NCI-H510A treated with DMSO at 0.1 percent for 48 hours (cell line): ENCODE measurements at regions not wholly inside any gene's neighbourhood (a gene's known extent, or its start where the extent isn't known, plus 50 kb on each side); places are given as distances from the start of the nearest gene placed in this dataset.
"Not testable (repeated sequence)": the region's sequence is repeated elsewhere in the genome, so short reads cannot be mapped to it uniquely, and the experiment has no call there.

Experiments used
- DNase-seq: peaks from one replicate; lab custom pipeline; 2025; lab: John Stamatoyannopoulos, UW

DNA sequence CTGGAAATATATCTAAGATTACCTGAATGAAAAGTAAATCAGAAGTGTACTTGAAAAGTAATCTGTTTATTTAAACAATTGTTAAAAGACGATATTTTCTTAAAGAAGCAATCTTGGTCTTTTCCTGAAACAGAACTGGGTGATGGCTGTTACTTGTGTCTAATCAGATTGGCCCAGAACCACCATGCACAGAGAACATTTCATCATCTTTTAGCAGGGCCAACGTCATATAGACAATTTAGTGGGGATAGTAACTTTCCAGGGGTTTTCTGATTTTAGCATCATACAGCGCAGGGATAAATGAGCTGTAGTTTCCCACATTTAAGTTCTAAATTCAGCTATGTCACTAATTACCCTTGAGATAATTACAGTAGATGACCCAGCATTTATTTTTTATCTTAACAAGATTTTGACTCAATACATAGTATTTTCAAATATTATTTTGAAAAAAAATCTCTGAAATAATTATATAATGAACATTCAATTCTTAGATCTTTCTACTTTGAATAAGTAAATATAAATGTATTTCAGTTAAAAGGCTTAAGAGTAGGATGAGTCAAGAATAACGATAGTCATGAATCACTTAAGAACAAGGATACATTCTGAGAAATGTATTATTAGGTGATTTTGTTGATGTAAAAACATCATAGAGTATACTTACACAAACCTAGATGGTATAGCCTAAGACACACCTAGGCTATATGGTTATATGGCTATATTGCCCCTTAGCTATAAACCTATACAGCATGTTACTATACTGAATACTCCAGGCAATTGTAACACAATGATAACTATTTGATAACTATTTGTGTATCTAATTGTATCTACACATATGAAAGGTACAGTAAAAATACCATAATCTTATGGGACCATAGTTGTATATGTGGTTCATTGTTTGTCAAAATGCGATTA lies 103.8 kb upstream of the MME start:
- DNase-seq: no peak

DNA sequence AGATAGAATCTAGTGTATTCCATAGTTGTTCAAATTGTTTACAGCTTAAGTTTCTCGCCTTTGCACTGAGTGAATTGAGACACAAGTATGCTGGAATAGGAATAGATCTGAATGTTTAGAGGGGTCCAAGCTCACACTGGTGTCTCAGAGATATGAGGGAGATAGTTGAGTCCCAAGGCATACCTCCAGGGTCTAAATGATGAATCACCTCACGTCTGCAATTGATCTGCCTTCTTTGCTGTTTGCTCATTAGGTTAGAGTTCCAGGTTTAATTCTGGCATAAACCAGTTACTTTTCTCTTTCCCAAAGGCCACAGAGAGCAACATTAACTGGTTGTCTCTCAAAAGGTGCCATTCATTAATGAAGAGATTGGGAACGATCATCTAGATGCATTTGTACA lies 106.3 kb upstream of the MME start:
- DNase-seq: no peak

DNA sequence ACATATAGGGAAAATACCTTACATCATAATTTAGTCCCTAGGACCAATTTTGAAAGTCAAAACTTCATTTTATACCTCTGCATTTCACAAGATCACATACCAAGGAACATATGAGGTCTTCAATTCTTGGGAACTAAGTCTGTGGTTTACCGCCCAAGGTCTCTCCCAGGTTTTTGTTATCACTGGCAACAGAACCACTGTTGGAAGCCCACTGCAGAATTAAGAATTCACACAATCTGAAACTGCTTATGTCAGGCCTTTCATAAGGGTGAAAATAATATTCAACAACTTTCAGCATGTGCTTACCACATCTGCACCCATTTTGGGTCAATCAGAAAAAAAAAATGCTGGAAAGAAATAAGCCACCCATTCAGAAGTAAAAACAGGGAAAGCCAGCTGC lies 107.2 kb upstream of the MME start:
- no peak for DNase-seq

DNA sequence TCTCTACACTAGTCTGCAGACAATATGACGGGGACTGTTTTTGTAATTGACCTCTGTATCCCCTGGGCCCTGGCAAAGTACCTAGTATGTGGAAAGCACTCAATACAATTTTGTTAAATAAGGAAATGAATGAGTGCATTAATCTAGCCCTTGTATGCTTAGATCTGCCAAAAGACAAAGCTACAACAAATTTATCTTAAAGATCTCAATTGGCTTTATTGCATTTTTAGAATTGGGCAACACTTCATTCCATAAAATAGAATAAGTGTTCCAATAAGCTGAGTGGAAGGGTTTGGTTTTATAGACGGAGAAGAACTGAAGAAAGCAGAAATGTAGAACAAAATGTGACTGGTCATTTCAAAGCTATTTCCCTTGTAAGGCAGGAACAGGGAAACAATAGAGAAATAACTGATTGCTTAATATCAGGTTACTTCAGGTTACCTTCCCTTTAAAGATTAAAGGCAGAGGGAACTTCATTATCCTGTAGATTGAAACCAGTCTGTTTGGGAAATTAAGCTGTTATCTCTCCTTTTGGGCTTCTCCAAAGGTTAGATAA lies 108.3 kb upstream of the MME start:
- no peak for DNase-seq

DNA sequence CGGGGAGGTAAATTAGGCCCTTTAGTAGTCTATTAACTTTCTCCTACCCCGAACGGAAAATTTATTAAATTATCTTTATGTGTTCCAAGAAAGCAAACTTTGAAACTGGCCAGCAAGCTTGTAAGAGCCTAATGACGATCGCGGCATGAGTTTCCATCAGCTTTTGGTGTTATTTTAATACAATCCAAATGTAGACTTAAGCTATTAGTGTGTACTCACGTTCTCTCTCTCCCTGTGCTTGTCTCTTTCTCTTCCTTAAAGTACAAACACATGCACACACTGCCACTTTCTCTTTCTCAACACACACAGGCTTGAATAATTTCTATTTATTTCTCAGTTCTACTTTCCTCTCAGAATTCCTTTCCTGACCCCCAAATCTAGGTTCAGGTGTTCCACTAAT lies 108.8 kb upstream of the MME start:
- DNase-seq: no peak

DNA sequence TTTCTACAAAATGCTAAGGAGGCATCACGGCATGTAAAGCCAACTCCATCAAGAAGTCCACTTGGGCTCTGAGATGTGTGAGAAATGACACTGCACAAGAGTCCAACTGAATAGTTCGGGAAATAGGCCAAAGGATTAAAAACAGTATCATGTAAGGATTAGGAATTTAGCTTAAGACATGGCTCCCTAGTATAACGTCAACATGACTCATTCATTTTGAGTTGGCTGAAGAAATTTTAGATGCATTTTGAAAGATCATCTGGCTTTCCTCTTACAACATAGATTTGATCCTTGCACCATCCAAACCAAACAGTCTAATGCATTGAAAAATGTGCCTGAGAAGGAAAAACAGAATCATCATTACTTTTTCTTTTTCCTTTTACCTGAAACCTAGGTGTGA lies 109.3 kb upstream of the MME start:
- DNase-seq: no peak

DNA sequence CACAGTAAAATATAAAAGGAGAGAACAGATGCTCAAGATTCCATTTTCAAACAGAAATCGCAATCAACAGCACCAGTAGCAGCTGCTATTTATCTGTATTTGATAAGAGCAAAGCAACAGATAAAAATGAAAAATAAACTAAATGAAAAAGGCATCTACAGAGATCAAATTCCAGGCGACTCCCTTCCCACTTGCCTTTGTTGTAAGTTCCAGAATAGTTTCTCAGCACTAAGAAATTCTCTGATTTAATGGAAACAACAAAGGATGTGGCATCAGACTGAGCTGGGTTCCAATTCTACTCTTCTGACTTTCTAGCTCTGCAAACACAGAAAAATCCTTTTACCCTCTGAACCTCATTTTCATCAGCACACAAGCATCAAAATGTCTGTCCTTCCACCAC lies 110.8 kb upstream of the MME start:
- DNase-seq: no peak

DNA sequence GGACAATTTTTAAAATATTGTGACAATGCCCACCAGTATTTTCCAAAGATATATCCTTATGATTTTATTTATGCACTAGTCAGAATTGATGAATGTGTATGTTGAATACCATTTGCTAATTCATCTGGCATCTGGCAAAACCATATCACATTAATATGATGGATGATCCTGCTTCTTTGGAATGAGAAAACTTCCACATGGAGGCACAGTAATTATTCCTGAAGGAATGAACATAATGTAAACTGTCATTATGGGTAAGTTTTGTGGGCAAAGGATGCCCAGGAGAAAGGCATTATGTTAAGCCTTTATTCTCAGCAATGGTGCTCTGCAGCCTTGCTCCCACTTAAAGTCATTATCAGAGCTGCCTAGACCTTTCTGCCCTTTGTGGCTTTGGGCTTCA lies 113.0 kb upstream of the MME start:
- no peak for DNase-seq

DNA sequence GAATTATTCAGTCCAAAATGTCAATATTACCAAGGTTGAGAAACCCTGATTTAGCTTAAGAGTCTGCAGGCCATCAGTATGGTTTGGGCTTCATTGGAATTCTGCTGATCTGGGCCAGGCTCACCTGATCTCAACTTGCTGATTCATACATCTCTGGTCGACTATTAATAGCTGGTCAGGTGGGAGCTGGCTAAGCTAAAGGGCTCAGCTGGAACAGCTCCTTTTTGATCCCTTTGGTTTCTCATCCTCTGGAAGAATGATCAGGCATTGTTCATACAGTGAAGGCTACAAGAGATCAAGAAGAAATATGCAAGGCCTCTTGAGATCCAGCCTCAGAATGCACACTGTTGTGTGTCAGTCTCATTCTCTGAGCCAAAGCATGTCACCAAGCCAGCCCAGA lies 123.3 kb upstream of the MME start:
- no peak for DNase-seq

DNA sequence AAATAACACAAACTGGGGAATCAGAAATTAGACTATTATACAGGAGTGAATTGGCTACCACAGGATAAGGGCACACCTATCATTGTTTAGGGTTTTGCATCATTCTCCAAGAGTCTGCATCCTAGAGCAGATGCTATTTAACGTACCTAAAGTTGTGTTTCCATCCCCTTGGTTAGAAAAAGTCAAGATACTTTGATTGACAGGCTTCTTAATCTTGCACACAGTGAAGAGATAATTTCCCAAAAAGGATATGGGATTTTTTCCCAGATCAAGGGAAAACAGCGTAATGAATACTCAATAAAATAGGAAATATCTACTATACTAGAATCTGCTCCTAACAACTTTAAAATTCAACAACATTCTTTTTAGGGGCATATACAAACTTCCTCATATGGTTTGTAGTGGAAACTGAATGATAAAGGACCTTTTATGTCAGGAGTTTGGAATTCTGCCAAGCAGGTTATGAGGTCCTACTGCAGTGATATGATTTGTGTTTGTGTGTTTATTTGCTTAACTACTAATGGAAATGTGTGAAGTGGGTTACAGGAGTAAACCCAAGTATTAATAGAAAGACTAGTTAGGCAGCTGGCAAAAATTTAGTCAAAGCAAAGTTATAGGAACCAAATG lies 124.1 kb upstream of the MME start:
- no peak for DNase-seq

DNA sequence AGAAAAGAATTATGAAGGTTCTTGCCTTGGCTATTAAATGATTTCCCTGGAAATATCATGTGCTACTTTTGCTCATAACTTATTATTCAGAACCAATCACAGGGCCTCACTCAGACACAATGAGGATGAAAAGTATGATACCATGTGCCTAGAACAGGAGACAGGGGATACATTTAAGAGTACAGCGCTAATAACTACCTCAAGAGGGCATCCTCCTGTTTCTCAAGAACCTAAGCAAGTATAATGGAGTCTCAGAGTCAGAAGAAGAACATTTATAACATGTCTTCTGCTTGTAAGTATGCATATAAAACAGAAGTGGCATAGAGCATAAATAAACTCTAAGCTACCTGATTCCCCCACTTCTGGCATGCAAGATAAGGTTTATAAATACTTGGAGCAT lies 125.4 kb upstream of the MME start:
- DNase-seq: no peak

DNA sequence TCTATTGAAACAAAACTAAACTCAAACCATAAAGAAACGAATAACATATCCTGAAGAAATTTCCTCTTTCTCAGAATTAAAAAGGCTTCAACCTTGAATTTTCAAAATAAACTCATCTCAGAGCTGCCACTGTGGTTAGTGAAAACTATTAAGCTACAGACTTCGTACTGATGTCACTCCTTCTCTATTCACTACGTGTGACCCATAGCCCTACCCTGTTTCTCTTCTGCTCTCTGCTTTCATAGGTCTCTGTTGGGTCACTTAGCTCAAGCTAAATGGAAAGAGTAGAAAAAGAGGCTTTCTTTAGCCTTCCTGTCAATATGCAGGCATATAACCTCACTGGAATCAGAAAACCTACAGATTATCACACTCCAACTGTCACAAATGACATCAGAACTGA lies 126.6 kb upstream of the MME start:
- DNase-seq: no peak

DNA sequence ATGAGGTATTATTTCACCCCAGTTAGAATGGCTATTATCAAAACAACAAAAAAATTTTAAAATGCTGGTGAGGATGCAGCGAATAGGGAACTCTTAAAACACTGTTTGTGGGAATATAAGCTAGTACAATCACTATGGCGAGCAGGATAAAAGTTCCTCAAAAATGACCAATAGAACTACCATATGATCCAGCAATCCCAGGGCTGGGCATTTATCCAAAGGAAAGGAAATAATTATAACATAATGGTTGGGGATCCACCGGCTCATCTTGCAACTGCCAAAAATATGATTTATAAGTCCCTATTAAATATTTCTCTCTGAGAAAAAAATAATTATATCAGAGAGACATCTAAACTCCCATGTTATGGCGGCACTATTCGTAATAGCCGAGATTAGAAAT lies 127.6 kb upstream of the MME start:
- no peak for DNase-seq

DNA sequence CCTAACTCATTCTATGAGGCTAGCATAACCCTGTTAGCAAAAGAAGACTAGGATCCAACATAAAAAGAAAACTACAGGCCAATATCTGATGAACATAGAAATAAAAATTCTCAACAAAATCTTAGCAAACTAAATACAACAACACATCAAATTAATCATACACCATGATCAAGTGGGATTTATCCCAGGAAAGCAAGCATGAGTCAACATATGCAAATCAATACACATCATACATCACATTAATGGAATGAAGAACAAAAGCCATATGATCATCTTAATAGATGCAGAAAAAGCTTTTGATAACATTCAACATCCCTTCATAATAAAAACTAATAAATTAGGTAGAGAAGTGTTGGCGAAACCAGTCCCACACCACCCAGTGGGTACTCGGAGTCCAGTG lies 136.1 kb upstream of the MME start:
- DNase-seq: no peak

DNA sequence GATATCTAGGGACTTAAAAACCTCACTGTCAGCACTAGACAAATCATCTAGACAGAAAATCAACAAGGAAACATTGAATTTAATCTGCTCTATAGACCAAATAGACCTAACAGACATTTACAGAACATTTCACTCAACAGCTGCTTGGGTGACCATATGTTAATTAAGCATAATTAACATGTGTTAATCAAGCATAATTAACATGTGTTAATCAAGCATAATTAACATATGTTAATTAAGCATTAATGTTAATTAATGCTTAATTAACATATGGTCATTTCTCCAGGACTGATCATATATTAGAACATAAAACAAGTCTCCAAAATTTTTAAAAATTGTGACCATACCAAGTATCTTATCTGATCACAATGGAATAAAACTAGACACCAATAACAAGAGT lies 137.3 kb upstream of the MME start:
- no peak for DNase-seq

DNA sequence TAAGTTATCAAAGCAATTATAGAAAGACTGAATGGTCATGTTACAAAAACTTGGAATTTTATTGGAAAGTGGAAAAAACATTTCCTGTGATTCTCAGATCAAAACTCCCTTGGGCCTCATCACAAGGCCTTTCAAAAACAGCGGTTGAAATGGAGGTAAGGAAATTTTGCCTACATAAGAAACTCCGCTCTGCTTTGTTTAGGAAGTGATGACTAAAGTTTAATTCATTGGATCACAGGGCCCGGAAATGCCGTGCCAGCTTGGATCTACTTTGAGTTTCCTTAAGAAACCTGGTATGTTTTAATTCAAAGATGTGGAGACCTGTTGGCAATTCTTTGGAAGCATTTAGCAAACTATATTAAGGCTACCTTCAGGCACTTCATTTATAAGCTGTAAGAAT lies 143.9 kb upstream of the MME start:
- no peak for DNase-seq

DNA sequence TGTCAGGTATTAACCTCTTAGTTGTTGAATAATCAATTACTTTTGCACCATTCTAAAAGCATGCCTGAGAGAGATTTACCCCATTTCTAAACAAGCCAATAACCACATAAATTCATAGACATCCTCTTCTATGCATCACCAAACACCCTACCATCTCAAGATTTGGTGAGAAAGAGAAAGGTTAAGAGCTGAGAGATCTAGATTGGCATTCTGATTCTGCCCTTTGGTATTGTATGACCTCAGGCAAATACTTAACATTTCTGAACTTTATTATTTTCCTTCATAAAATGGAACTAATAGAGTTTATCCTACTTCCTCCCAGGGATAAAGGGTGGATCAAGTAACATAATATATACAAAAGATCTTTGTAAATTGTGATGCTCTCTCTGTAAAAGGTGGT lies 146.5 kb upstream of the MME start:
- no peak for DNase-seq

DNA sequence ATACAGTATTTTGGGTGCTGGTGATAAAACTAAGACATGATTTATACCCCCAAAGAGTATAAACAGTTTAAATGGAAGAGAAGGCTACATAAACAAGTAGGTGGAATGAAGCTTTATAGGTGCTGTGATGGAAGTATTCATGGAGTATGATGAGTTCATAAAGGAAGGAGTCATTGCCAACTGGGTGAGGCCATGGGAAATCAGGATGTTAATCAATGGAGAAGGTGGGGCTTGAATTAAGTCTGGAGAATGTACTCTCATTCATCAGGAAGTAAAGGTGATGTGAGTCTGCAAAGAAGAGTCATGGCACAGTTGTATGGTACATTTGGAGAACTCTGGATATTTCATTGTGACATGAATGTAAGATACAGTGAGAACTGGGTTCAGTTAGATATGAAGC lies 147.5 kb upstream of the MME start:
- no peak for DNase-seq

DNA sequence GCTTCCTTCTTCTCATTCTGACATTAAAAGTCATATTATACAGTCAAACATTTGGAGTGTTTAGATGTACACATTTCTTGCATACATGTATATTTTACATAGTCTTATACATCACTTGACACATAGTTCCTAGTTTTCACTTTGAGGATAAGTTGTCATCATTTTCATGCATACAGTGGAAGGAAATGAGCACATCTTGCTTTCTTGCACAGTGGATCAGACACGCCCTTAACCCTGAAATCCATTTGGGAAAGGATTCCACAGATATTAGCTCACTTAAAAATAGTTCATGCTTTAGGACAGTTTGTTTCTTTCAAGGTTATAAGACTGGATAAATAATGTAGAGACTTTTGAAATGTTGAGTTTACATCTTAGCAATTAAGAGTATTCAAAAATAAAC lies 148.6 kb upstream of the MME start:
- DNase-seq: no peak

DNA sequence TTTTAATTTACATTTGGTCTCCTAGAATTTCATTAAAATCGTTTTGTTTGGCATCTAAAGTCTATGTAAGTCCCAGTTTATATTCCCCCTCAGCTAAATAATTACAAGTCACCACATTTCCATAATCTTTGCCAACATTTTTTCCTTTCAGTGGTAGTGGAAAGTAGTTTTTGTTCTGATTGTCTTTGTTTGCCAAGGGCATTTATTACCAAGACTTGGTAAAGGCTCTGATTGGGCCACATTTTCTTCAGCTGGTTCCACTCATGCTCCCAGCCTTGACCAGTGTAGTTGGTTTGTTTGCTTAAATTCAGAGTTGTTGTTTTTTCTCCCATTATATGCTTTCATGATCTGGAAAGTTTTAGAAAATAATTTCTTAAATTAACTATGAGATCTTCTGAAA lies 153.4 kb upstream of the MME start:
- no peak for DNase-seq

DNA sequence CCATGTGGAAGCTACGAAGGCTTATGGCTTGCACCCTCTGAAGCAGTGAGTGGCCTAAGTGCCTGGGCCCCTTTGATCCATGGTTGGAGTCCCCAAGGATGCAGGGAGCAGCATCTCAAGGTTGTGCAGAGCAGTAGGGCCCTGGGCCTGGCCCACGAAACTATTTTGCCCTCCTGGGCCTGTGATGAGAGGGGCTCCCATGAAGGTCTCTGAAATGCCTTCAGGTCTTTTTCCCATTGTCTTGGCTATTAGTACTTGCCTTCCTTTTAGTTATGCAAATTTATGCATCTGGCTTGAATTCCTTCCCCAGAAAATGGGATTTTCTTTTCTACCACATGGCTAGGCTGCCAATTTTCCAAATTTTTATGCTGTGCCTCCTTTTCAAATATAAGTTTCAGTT lies 158.8 kb upstream of the MME start:
- no peak for DNase-seq

DNA sequence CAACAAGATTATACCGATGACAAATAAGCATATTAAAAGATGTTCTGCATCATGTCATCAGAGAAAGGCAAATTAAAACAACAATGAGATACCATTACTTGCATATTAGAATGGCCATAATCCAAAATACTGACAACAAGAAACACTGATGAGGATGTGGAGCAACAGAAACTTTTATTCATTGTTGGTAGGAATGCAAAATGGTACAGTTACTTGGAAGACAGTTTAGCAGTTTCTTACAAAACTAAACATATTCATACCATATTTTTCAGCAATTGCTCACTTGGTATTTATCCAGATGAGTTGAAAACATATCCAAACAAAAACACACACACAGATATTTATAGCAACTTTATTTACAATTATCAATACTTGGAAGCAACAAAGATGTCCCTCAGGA lies 160.9 kb upstream of the MME start:
- DNase-seq: no peak

DNA sequence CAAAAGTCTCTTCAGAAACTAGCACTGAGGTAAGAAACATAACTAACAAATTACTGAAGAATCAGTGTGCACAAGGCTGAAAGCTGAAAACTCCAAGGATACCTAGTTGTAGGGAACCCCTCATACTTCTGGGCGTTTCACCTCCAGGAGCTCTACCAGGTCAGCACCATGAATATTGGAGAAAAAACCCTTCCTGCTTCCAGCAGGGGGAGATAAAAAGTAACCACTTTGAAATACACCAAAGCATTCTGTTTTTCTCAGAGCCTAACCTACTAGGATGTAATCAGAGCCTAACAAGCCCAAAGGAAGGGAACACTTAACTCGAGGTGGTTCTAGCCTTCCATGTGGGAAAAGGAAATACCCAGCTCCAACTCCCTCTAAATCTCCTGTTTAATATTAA lies 175.8 kb upstream of the MME start:
- no peak for DNase-seq

DNA sequence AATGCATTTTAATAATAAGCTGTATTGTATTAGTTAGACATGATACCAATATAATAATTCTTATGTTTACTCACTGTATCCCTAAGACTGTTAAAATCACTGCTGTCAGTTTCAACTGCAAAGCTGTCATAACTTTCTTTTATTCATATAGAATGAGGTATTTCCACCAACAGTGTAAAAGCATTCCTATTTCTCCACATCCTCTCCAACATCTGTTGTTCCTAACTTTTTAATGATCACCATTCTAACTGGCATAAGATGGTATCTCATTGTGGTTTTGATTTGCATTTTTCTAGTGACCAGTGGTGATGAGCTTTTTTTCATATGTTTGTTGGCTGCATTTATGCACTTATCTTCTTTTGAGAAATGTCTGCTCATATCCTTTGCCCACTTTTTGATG lies 177.6 kb upstream of the MME start:
- DNase-seq: not testable (repeated sequence)
